ENCODE measurements at regions not wholly inside any gene's neighbourhood (a gene's known extent, or its start where the extent isn't known, plus 50 kb on each side); places are given as distances from the start of the nearest gene placed in this dataset.

- Histone ChIP-seq H3K4me3 (no peak overlapping the region), H3K27ac (no peak overlapping the region), H3K36me3 (ENCODE audit: low read depth, missing control alignments) (no peaks in the 10 kb centered on the region), H3K27me3 (no peaks in the 10 kb centered on the region), H3K9me3 (no peaks in the 10 kb centered on the region), H3K4me1 (no peaks in the 10 kb centered on the region)
- TF ChIP-seq POLR2A (IDR thresholded peaks at IDR 0.05): no peak
- no peak for TF ChIP-seq CTCF (IDR thresholded peaks at IDR 0.05)
- intact Hi-C loops (cut with DNase I; ENCODE audit: low total_unique reads): no loop called here
- no peak for DNase-seq
- 75 to 81% methylated on average over 3 of the region's 3 CpGs for WGBS, 2 donors
Measured at GRCh38 chr1:185627171-185627570, 107.0 kb upstream of the HMCN1 start.

- H3K36me3 ChIP-seq (ENCODE audit: low read depth, missing control alignments): no peaks in the 10 kb centered on the region
- H3K4me1 ChIP-seq: no peaks in the 10 kb centered on the region
- no peak for DNase-seq
- H3K27ac ChIP-seq: no peak overlapping the region
- 94 to 100% methylated on average over 3 of the region's 3 CpGs for WGBS, 2 donors
- no peaks in the 10 kb centered on the region for H3K27me3 ChIP-seq
- TF ChIP-seq POLR2A (IDR thresholded peaks at IDR 0.05): no peak
- no peak for TF ChIP-seq CTCF (IDR thresholded peaks at IDR 0.05)
- intact Hi-C loops (cut with DNase I; ENCODE audit: low total_unique reads): no loop called here
- no peaks in the 10 kb centered on the region for H3K9me3 ChIP-seq
- no peak overlapping the region for H3K4me3 ChIP-seq
Measured at GRCh38 chr1:185626344-185626743, 107.8 kb upstream of the HMCN1 start.

- Histone ChIP-seq H3K36me3 (ENCODE audit: low read depth, missing control alignments) (no peaks in the 10 kb centered on the region), H3K9me3 (no peaks in the 10 kb centered on the region), H3K4me3 (no peak overlapping the region), H3K27me3 (no peaks in the 10 kb centered on the region), H3K4me1 (no peaks in the 10 kb centered on the region), H3K27ac (no peak overlapping the region)
- intact Hi-C loops (cut with DNase I; ENCODE audit: low total_unique reads): no loop called here
- TF ChIP-seq POLR2A (IDR thresholded peaks at IDR 0.05): no peak
- no peak for TF ChIP-seq CTCF (IDR thresholded peaks at IDR 0.05)
- no peak for DNase-seq
Measured at GRCh38 chr1:185610954-185611353, 123.2 kb upstream of the HMCN1 start.

- WGBS, 2 donors: 81 to 96% methylated on average over 5 of the region's 5 CpGs
- Histone ChIP-seq H3K9me3 (no peaks in the 10 kb centered on the region), H3K36me3 (ENCODE audit: low read depth, missing control alignments) (no peaks in the 10 kb centered on the region), H3K27me3 (no peaks in the 10 kb centered on the region), H3K4me3 (no peak overlapping the region), H3K4me1 (no peaks in the 10 kb centered on the region), H3K27ac (no peak overlapping the region)
- intact Hi-C loops (cut with DNase I; ENCODE audit: low total_unique reads): no loop called here
- TF ChIP-seq CTCF (IDR thresholded peaks at IDR 0.05): no peak
- no peak for TF ChIP-seq POLR2A (IDR thresholded peaks at IDR 0.05)
- no peak for DNase-seq
Measured at GRCh38 chr1:185608177-185608576, 126.0 kb upstream of the HMCN1 start.

- TF ChIP-seq CTCF (IDR thresholded peaks at IDR 0.05): no peak
- TF ChIP-seq POLR2A (IDR thresholded peaks at IDR 0.05): no peak
Measured at GRCh38 chr1:185603158-185603557, 131.0 kb upstream of the HMCN1 start.

More at GRCh38 chr1:185603158-185603557, 131.0 kb upstream of the HMCN1 start:
- no peaks in the 10 kb centered on the region for H3K4me1 ChIP-seq
- WGBS, 2 donors: 93 to 100% methylated on average over 4 of the region's 4 CpGs
- no peak overlapping the region for H3K27ac ChIP-seq
- H3K27me3 ChIP-seq: no peaks in the 10 kb centered on the region
- intact Hi-C loops (cut with DNase I; ENCODE audit: low total_unique reads): no loop called here
- no peaks in the 10 kb centered on the region for H3K36me3 ChIP-seq (ENCODE audit: low read depth, missing control alignments)
- H3K4me3 ChIP-seq: no peak overlapping the region
- no peaks in the 10 kb centered on the region for H3K9me3 ChIP-seq
- no peak for DNase-seq
